GM19372 (cell line): ENCODE measurements at regions not wholly inside any gene's neighbourhood (a gene's known extent, or its start where the extent isn't known, plus 50 kb on each side); places are given as distances from the start of the nearest gene placed in this dataset.
"Not testable (repeated sequence)": the region's sequence is repeated elsewhere in the genome, so short reads cannot be mapped to it uniquely, and the experiment has no call there.

Experiments used
- ATAC-seq: cut with Tn5 transposase; IDR thresholded peaks from one replicate; pipeline ENCODE4 v1.9.1; 2021; ENCODE audit warnings: mild to moderate bottlenecking, low read depth, moderate library complexity; ENCODE audit not compliant: unreplicated experiment

- ATAC-seq, result no peak
These were observed 601.0 kb downstream of the TLE1 start for GRCh38 chr9:81088341-81088740.

GRCh38 chr9:81086416-81086815 is 602.9 kb downstream of the TLE1 start:
- ATAC-seq, result no peak

- no peak for ATAC-seq
These were observed 605.4 kb downstream of the TLE1 start for GRCh38 chr9:81083854-81084512.

GRCh38 chr9:81083067-81083466 is 606.3 kb downstream of the TLE1 start:
- no peak for ATAC-seq

GRCh38 chr9:81082221-81082620 is 607.1 kb downstream of the TLE1 start:
- ATAC-seq, result no peak

- no peak for ATAC-seq
These were observed 608.4 kb downstream of the TLE1 start for GRCh38 chr9:81080900-81081299.

GRCh38 chr9:81080185-81080584 is 609.2 kb downstream of the TLE1 start:
- no peak for ATAC-seq

GRCh38 chr9:81079055-81079454 is 610.3 kb downstream of the TLE1 start:
- ATAC-seq, result no peak

GRCh38 chr9:81078555-81078954 is 610.8 kb downstream of the TLE1 start:
- no peak for ATAC-seq

- ATAC-seq, result no peak
These were observed 611.8 kb downstream of the TLE1 start for GRCh38 chr9:81077572-81077971.

GRCh38 chr9:81076131-81076530 is 613.2 kb downstream of the TLE1 start:
- ATAC-seq, result no peak

- ATAC-seq, result no peak
These were observed 615.1 kb downstream of the TLE1 start for GRCh38 chr9:81074221-81074620.

- ATAC-seq, result no peak
These were observed 615.5 kb downstream of the TLE1 start for GRCh38 chr9:81073821-81074220.

GRCh38 chr9:81072758-81073157 is 616.6 kb downstream of the TLE1 start:
- no peak for ATAC-seq

GRCh38 chr9:81071108-81071507 is 618.2 kb downstream of the TLE1 start:
- no peak for ATAC-seq

GRCh38 chr9:81070689-81071088 is 618.7 kb downstream of the TLE1 start:
- no peak for ATAC-seq

GRCh38 chr9:81069923-81070322 is 619.4 kb downstream of the TLE1 start:
- no peak for ATAC-seq

GRCh38 chr9:81069038-81069795 is 620.1 kb downstream of the TLE1 start:
- no peak for ATAC-seq

- not testable (repeated sequence) for ATAC-seq
These were observed 626.4 kb downstream of the TLE1 start for GRCh38 chr9:81062995-81063394.

- ATAC-seq, result no peak
These were observed 630.6 kb downstream of the TLE1 start for GRCh38 chr9:81058782-81059181.

- no peak for ATAC-seq
These were observed 635.9 kb downstream of the TLE1 start for GRCh38 chr9:81053298-81054025.
